Kidney glomerular epithelial cell (primary cell): ENCODE measurements at regions not wholly inside any gene's neighbourhood (a gene's known extent, or its start where the extent isn't known, plus 50 kb on each side); places are given as distances from the start of the nearest gene placed in this dataset.

Experiments
- DNase-seq: peaks from one replicate; lab custom pipeline; 2025; lab: John Stamatoyannopoulos, UW

- no peak for DNase-seq
Observed at GRCh38 chr16:8519179-8519578, 71.1 kb downstream of the TMEM114 start.

GRCh38 chr16:8517280-8517679 lies 73.0 kb downstream of the TMEM114 start:
- DNase-seq = no peak

GRCh38 chr16:8516471-8516870 lies 73.8 kb downstream of the TMEM114 start:
- DNase-seq = no peak

GRCh38 chr16:8512941-8513624 lies 77.2 kb downstream of the TMEM114 start:
- DNase-seq = no peak

- DNase-seq = no peak
Observed at GRCh38 chr16:8511464-8511863, 78.8 kb downstream of the TMEM114 start.

GRCh38 chr16:8510160-8510559 lies 80.2 kb downstream of the TMEM114 start:
- DNase-seq = no peak

GRCh38 chr16:8505327-8505991 lies 84.9 kb downstream of the TMEM114 start:
- DNase-seq = no peak

- no peak for DNase-seq
Observed at GRCh38 chr16:8502446-8502845, 87.9 kb downstream of the TMEM114 start.

- DNase-seq = no peak
Observed at GRCh38 chr16:8500351-8500750, 90.0 kb downstream of the TMEM114 start.

GRCh38 chr16:8496364-8496763 lies 93.9 kb downstream of the TMEM114 start:
- DNase-seq = no peak

GRCh38 chr16:8493972-8494371 lies 96.3 kb downstream of the TMEM114 start:
- no peak for DNase-seq

- DNase-seq = no peak
Observed at GRCh38 chr16:8492690-8493089, 97.6 kb downstream of the TMEM114 start.

GRCh38 chr16:8489580-8489979 lies 100.7 kb downstream of the TMEM114 start:
- no peak for DNase-seq

GRCh38 chr16:8486985-8487384 lies 103.3 kb downstream of the TMEM114 start:
- no peak for DNase-seq

- DNase-seq = no peak
Observed at GRCh38 chr16:8483396-8483795, 106.9 kb downstream of the TMEM114 start.

GRCh38 chr16:8481810-8482209 lies 108.5 kb downstream of the TMEM114 start:
- DNase-seq = no peak

GRCh38 chr16:8476824-8477223 lies 113.5 kb downstream of the TMEM114 start:
- DNase-seq = no peak

- DNase-seq = no peak
Observed at GRCh38 chr16:8474587-8474986, 115.7 kb downstream of the TMEM114 start.

GRCh38 chr16:8469102-8469778 lies 121.1 kb downstream of the TMEM114 start:
- no peak for DNase-seq

GRCh38 chr16:8464979-8465378 lies 125.3 kb downstream of the TMEM114 start:
- no peak for DNase-seq

GRCh38 chr16:8459085-8459733 lies 131.1 kb downstream of the TMEM114 start:
- DNase-seq = no peak

- DNase-seq = no peak
Observed at GRCh38 chr16:8458481-8459046, 131.7 kb downstream of the TMEM114 start.
